ENCODE measurements at regions not wholly inside any gene's neighbourhood (a gene's known extent, or its start where the extent isn't known, plus 50 kb on each side); places are given as distances from the start of the nearest gene placed in this dataset.

DNA sequence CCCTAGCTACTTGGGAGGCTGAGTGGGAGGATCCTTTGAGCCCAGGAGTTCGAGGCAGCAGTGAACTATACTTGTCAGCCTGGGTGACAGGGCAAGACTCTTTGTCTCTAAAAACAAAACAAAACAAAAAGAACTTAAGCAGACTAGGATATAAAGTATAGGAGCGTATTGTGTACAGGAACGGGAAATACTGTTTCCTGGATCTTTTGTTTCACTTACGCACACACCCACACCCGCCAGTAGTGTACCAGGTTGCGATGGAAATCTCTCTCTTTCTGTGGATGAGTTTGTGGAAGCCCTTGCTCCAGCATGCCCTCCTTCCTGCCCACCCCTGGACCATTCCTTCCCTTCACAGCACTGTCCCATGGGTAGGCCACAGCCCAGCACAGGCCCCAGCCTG lies 136.3 kb downstream of the RPIA start:
- Histone ChIP-seq H3K36me3 (ENCODE audit: insufficient read depth) (no peaks in the 10 kb centered on the region), H3K9me2 (ENCODE audit: insufficient read depth) (no peaks in the 10 kb centered on the region), H3F3A (replicated peaks; ENCODE audit: low read depth) (no peaks in the 10 kb centered on the region), H2AFZ (no peak overlapping the region), H3K27ac (ENCODE audit: low read depth) (no peak overlapping the region), H3K27me3 (ENCODE audit: insufficient read depth) (no peaks in the 10 kb centered on the region), H3K4me3 (no peak overlapping the region), H3K4me1 (ENCODE audit: insufficient read depth) (no peaks in the 10 kb centered on the region), H4K20me1 (replicated peaks; ENCODE audit: insufficient read depth) (no peaks in the 10 kb centered on the region), H3K4me2 (no peak overlapping the region), H3K79me2 (replicated peaks; ENCODE audit: insufficient read depth) (no peaks in the 10 kb centered on the region)
- ATAC-seq = no peak
- no peaks in the 10 kb centered on the region for H3K27me3 Mint-ChIP-seq (ENCODE audit: insufficient read depth, low read depth, poor library complexity)
- no peaks in the 10 kb centered on the region for H3K4me1 Mint-ChIP-seq
- no peak for DNase-seq (ENCODE audit: low spot score)
- no peaks in the 10 kb centered on the region; the same call in 1 of the 3 replicates for H3K9me3 Mint-ChIP-seq
- no peak overlapping the region for H3K4me3 Mint-ChIP-seq
- no peaks in the 10 kb centered on the region for H3K36me3 Mint-ChIP-seq (ENCODE audit: low read depth)
- H3K27ac Mint-ChIP-seq = no peak overlapping the region
- no peak for TF ChIP-seq EZH2phosphoT487 (IDR thresholded peaks at IDR 0.05; ENCODE audit: unreplicated experiment)
- TF ChIP-seq, protein P1, sequence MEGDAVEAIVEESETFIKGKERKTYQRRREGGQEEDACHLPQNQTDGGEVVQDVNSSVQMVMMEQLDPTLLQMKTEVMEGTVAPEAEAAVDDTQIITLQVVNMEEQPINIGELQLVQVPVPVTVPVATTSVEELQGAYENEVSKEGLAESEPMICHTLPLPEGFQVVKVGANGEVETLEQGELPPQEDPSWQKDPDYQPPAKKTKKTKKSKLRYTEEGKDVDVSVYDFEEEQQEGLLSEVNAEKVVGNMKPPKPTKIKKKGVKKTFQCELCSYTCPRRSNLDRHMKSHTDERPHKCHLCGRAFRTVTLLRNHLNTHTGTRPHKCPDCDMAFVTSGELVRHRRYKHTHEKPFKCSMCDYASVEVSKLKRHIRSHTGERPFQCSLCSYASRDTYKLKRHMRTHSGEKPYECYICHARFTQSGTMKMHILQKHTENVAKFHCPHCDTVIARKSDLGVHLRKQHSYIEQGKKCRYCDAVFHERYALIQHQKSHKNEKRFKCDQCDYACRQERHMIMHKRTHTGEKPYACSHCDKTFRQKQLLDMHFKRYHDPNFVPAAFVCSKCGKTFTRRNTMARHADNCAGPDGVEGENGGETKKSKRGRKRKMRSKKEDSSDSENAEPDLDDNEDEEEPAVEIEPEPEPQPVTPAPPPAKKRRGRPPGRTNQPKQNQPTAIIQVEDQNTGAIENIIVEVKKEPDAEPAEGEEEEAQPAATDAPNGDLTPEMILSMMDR (conservative IDR thresholded peaks at IDR 0.05; ENCODE audit: low read depth in 2 of 2) = no peak
- TF ChIP-seq, protein P2, sequence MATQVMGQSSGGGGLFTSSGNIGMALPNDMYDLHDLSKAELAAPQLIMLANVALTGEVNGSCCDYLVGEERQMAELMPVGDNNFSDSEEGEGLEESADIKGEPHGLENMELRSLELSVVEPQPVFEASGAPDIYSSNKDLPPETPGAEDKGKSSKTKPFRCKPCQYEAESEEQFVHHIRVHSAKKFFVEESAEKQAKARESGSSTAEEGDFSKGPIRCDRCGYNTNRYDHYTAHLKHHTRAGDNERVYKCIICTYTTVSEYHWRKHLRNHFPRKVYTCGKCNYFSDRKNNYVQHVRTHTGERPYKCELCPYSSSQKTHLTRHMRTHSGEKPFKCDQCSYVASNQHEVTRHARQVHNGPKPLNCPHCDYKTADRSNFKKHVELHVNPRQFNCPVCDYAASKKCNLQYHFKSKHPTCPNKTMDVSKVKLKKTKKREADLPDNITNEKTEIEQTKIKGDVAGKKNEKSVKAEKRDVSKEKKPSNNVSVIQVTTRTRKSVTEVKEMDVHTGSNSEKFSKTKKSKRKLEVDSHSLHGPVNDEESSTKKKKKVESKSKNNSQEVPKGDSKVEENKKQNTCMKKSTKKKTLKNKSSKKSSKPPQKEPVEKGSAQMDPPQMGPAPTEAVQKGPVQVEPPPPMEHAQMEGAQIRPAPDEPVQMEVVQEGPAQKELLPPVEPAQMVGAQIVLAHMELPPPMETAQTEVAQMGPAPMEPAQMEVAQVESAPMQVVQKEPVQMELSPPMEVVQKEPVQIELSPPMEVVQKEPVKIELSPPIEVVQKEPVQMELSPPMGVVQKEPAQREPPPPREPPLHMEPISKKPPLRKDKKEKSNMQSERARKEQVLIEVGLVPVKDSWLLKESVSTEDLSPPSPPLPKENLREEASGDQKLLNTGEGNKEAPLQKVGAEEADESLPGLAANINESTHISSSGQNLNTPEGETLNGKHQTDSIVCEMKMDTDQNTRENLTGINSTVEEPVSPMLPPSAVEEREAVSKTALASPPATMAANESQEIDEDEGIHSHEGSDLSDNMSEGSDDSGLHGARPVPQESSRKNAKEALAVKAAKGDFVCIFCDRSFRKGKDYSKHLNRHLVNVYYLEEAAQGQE (IDR thresholded peaks at IDR 0.05; ENCODE audit: unreplicated experiment) = no peak
- TF ChIP-seq, protein P3, sequence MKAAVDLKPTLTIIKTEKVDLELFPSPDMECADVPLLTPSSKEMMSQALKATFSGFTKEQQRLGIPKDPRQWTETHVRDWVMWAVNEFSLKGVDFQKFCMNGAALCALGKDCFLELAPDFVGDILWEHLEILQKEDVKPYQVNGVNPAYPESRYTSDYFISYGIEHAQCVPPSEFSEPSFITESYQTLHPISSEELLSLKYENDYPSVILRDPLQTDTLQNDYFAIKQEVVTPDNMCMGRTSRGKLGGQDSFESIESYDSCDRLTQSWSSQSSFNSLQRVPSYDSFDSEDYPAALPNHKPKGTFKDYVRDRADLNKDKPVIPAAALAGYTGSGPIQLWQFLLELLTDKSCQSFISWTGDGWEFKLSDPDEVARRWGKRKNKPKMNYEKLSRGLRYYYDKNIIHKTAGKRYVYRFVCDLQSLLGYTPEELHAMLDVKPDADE (IDR thresholded peaks at IDR 0.05) = no peak
- no peak for TF ChIP-seq ZNF331 (CRISPR knock-in tag; IDR thresholded peaks at IDR 0.05; ENCODE audit: low read depth)
- no peak for TF ChIP-seq NANOG (IDR thresholded peaks at IDR 0.05; ENCODE audit: borderline replicate concordance)
- TF ChIP-seq CREB1 (CRISPR knock-in tag; IDR thresholded peaks at IDR 0.05; ENCODE audit: low read depth) = no peak
- TF ChIP-seq ZNF114 (CRISPR knock-in tag; IDR thresholded peaks at IDR 0.05) = no peak
- TF ChIP-seq STAT1 (IDR thresholded peaks at IDR 0.05; ENCODE audit: unreplicated experiment) = no peak
- TF ChIP-seq, protein P4, sequence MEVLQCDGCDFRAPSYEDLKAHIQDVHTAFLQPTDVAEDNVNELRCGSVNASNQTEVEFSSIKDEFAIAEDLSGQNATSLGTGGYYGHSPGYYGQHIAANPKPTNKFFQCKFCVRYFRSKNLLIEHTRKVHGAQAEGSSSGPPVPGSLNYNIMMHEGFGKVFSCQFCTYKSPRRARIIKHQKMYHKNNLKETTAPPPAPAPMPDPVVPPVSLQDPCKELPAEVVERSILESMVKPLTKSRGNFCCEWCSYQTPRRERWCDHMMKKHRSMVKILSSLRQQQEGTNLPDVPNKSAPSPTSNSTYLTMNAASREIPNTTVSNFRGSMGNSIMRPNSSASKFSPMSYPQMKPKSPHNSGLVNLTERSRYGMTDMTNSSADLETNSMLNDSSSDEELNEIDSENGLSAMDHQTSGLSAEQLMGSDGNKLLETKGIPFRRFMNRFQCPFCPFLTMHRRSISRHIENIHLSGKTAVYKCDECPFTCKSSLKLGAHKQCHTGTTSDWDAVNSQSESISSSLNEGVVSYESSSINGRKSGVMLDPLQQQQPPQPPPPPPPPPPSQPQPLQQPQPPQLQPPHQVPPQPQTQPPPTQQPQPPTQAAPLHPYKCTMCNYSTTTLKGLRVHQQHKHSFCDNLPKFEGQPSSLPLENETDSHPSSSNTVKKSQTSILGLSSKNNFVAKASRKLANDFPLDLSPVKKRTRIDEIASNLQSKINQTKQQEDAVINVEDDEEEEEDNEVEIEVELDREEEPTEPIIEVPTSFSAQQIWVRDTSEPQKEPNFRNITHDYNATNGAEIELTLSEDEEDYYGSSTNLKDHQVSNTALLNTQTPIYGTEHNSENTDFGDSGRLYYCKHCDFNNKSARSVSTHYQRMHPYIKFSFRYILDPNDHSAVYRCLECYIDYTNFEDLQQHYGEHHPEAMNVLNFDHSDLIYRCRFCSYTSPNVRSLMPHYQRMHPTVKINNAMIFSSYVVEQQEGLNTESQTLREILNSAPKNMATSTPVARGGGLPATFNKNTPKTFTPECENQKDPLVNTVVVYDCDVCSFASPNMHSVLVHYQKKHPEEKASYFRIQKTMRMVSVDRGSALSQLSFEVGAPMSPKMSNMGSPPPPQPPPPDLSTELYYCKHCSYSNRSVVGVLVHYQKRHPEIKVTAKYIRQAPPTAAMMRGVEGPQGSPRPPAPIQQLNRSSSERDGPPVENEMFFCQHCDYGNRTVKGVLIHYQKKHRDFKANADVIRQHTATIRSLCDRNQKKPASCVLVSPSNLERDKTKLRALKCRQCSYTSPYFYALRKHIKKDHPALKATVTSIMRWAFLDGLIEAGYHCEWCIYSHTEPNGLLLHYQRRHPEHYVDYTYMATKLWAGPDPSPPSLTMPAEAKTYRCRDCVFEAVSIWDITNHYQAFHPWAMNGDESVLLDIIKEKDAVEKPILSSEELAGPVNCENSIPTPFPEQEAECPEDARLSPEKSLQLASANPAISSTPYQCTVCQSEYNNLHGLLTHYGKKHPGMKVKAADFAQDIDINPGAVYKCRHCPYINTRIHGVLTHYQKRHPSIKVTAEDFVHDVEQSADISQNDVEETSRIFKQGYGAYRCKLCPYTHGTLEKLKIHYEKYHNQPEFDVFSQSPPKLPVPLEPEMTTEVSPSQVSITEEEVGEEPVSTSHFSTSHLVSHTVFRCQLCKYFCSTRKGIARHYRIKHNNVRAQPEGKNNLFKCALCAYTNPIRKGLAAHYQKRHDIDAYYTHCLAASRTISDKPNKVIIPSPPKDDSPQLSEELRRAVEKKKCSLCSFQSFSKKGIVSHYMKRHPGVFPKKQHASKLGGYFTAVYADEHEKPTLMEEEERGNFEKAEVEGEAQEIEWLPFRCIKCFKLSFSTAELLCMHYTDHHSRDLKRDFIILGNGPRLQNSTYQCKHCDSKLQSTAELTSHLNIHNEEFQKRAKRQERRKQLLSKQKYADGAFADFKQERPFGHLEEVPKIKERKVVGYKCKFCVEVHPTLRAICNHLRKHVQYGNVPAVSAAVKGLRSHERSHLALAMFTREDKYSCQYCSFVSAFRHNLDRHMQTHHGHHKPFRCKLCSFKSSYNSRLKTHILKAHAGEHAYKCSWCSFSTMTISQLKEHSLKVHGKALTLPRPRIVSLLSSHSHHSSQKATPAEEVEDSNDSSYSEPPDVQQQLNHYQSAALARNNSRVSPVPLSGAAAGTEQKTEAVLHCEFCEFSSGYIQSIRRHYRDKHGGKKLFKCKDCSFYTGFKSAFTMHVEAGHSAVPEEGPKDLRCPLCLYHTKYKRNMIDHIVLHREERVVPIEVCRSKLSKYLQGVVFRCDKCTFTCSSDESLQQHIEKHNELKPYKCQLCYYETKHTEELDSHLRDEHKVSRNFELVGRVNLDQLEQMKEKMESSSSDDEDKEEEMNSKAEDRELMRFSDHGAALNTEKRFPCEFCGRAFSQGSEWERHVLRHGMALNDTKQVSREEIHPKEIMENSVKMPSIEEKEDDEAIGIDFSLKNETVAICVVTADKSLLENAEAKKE (CRISPR knock-in tag; IDR thresholded peaks at IDR 0.05) = no peak
- TF ChIP-seq JUNB (IDR thresholded peaks at IDR 0.05; ENCODE audit: unreplicated experiment) = no peak
- TF ChIP-seq POLR2AphosphoS5 (IDR thresholded peaks at IDR 0.05; ENCODE audit: low read depth) = no peak
- no peak for TF ChIP-seq EZH2 (IDR thresholded peaks at IDR 0.05; ENCODE audit: low read depth, unreplicated experiment)
